HG03045 (cell line): ENCODE measurements at regions not wholly inside any gene's neighbourhood (a gene's known extent, or its start where the extent isn't known, plus 50 kb on each side); places are given as distances from the start of the nearest gene placed in this dataset.
"Not testable (repeated sequence)": the region's sequence is repeated elsewhere in the genome, so short reads cannot be mapped to it uniquely, and the experiment has no call there.

Source experiments
- ATAC-seq: cut with Tn5 transposase; IDR thresholded peaks from one replicate; pipeline ENCODE4 v1.9.1; 2021; ENCODE audit warnings: mild to moderate bottlenecking, moderate library complexity; ENCODE audit not compliant: unreplicated experiment

- not testable (repeated sequence) for ATAC-seq
Observed at GRCh38 chr5:34096033-34096432, 53.0 kb upstream of the C1QTNF3 start.

- not testable (repeated sequence) for ATAC-seq
Observed at GRCh38 chr5:34099891-34100290, 56.9 kb upstream of the C1QTNF3 start.

DNA sequence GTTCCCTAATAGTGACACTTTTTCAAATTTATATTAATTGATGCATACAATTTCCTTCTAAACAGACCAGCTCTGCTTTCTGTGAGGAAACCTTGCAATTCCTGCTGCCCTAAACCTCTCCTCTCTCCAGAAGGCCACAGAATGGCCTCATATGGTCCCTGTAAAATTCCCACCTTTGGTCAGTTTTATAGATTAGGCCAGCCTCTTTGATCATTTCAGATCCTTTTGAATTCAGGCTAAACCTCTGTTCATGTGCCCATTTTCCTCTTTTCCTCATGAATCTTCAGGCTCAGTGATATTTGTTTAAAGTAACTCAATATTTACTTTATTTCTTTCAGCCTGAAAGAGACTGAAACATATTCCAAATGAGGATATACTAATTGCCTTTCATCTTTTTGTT, 58.6 kb upstream of the C1QTNF3 start:
- not testable (repeated sequence) for ATAC-seq

DNA sequence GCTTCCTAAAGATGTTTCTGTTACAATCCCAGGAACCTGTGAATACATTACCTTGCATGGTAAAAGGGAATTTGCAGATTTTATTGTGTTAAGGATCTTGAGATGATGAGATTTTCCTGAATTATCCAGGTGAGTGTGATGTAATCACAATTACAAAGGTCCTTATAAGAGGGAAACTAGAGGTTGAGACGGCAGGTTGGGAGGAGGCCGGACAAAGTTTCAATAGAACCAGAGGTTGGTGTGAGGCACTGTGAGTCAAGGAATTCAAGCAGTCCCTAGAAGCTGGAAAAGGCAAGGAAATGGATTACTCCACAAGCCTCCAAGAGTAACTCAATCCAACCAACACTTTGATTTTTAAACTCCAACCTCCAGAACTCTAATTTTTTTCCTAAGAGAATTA, 65.9 kb upstream of the C1QTNF3 start:
- ATAC-seq: not testable (repeated sequence)

- not testable (repeated sequence) for ATAC-seq
Observed at GRCh38 chr5:34124280-34124679, 81.3 kb upstream of the C1QTNF3 start.

DNA sequence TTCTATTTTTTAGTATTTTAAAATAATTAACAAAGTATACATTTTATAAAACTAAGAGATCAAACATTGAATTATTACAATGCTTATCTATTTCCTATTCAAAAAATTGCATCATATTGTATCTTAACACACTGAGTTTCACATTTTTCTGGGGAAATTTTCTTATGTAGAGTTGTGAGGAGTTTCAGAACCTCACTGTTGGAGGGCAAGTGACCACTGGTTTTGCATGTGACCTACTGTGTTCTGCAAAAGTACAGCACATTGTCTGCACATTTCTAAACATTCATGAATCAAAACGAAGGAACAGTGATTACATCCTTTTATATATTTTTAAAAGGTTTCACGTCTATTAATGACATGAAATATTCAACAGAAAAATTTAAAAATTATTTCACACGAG, 82.3 kb upstream of the C1QTNF3 start:
- peak; percentile 84 for ATAC-seq

DNA sequence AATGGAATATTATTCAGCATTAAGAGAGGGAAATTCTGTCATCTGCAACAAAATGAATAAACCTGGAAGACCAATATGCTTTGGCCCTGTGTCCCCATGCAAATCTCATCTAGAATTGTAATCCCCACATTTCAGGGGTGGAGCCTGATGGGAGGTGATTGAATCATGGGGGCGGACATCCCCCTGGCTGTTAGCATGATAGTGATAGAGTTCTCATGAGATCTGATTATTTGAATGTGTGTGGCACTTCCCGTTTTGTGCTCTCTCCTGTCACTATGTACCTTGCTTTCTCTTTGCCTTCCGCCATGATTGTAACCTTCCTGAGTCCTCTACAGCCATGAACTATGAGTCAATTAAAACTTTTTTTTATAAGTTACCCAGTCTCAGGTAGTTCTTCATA, 83.7 kb upstream of the C1QTNF3 start:
- not testable (repeated sequence) for ATAC-seq

DNA sequence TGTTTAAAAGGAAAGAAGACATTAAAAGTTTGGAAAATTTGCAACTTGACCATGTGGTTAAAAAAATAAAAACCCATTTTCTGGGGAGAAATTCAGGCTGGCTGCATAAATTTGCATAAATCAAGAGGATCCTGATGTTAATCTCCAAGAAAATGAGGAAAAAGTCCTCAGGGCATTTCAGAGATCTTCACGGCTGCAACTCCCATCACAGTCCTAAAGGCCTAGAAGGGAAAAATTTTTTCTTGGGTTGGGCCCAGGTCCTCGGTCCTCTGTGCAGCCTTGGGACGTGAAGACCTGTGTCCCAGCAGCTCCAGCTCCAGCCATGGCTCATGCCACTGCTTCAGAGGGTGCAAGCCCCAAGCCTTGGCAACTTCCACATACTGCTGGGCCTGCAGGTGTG, 84.8 kb upstream of the C1QTNF3 start:
- ATAC-seq: not testable (repeated sequence)

GRCh38 chr5:34128890-34129289, 85.9 kb upstream of the C1QTNF3 start:
- ATAC-seq: not testable (repeated sequence)

GRCh38 chr5:34154988-34155387, 112.0 kb upstream of the C1QTNF3 start:
- ATAC-seq: not testable (repeated sequence)

DNA sequence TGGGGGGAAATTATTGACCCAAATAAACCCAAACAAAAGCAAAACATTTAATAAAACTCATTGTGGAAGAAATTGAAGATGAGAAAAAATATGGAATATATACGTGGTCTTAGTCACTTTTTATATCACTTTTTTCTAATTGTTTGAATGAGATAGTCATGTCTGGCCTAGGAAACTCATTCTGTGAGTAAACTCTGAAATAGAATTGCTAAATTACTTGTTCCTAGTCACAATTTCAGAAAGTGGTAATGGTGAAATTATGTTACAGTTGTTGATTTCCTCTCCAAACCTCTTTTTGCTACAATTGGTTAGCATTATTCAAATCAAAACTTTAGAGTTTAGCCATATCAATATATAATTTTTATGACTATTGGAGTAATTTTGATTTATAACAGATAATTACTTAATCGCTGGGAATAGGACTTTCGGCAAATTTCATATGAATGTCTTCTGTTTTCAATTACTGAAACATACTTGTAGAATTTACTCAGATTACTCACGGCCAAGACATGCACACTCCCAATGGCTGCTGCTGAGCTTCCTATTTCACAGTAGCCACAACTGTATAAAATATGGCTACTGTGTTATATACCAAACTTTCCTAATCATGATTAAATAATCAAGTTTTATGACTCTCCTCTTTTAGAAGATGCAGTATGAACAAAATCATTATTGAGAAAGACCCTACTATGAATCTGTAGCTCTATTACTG, 113.8 kb upstream of the C1QTNF3 start:
- ATAC-seq: not testable (repeated sequence)

- not testable (repeated sequence) for ATAC-seq
Observed at GRCh38 chr5:34160904-34161303, 117.9 kb upstream of the C1QTNF3 start.

DNA sequence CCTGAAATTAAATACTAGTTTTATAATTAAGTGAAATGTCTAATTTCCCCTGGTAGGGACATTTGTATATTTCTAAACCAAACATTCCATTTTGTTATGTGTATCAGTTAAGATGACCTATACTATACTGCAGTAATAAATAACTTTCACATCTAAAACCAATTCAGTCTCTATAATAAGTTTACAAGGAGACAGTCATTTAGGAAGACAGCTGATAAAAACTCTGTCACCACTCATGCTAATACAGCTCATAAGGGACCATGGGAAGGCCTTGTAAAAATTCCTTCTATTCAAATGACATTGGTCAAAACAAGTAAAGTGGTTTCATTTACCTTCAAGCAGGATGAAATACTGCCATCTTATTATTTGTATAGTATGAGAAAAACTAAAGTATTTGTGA, 128.4 kb upstream of the C1QTNF3 start:
- not testable (repeated sequence) for ATAC-seq

GRCh38 chr5:34179453-34180190, 136.6 kb upstream of the C1QTNF3 start:
- not testable (repeated sequence) for ATAC-seq

- not testable (repeated sequence) for ATAC-seq
Observed at GRCh38 chr5:34180225-34180624, 137.2 kb upstream of the C1QTNF3 start.

GRCh38 chr5:34180940-34181614, 138.1 kb upstream of the C1QTNF3 start:
- ATAC-seq: not testable (repeated sequence)

DNA sequence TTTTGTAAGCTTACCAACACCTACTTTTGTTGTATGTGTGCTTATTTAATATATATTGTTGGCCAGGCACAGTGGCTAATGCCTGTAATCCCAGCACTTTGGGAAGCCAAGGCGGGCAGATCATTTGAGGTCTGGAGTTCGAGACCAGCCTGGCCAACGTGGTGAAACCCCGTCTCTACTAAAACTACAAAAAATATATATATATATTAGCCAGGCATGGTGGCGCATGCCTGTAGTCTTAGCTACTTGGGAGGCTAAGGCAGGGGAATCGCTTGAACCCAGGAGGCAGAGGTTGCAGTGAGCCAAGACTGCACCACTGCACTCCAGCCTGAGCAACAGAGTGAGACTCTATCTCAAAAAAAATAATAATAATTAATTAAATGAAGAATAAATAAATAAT, 142.0 kb upstream of the C1QTNF3 start:
- ATAC-seq: not testable (repeated sequence)

- ATAC-seq: not testable (repeated sequence)
Observed at GRCh38 chr5:34185572-34185971, 142.6 kb upstream of the C1QTNF3 start.

DNA sequence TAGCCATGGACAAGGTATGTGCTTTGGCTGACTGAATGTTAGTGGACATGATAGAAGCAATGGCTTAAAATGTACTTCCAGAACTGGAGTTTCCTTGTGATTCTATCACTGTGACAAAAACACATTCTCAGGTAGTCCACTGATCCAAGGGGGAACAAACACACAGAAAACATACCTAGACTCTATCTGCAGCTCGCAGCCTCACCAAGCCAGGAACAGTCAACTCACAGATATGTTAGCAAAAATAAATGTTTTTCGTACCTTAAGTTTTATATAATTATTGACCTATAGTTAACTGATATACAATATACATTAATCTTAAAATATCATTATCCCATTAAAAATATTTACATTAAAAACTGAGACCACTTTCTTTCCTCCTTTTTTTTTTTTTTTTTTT, 143.1 kb upstream of the C1QTNF3 start:
- not testable (repeated sequence) for ATAC-seq

DNA sequence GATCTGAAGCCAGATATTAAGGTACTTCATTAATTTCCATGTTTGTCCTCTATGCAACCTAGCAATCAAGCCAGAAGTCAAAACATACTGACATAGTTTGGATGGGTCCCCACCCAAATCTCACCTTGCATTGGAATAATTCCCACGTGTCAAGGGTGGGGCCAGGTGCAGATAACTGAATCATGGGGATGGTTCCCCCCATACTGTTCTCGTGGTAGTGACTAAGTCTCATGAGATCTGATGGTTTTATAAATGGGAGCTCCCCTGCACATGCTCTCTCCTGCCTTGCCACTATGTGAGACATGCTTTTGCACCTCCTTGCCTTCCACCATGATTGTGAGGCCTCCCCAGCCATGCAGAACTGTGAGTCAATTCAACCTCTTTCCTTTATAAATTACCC, 143.9 kb upstream of the C1QTNF3 start:
- ATAC-seq: not testable (repeated sequence)

GRCh38 chr5:34187441-34187840, 144.4 kb upstream of the C1QTNF3 start:
- ATAC-seq: not testable (repeated sequence)
